ENCODE measurements at regions not wholly inside any gene's neighbourhood (a gene's known extent, or its start where the extent isn't known, plus 50 kb on each side); places are given as distances from the start of the nearest gene placed in this dataset.

GRCh38 chr16:60367739-60368138, 1633.6 kb upstream of the GOT2 start:
- Histone ChIP-seq H2AFZ (ENCODE audit: low read length) (no peak overlapping the region), H3K9ac (ENCODE audit: insufficient read depth, low read depth, low read length) (no peak overlapping the region), H3K4me3 (replicated peaks in 1 of 3; ENCODE audit: insufficient read depth in 1 of 3, low read depth in 2 of 3, low read length in 3 of 3) (no peak overlapping the region), H3K27ac (ENCODE audit: extremely low read length, insufficient read depth, low read length) (no peak overlapping the region), H3K27me3 (ENCODE audit: control insufficient read depth in 1 of 2, insufficient read depth in 2 of 2, low read length in 2 of 2) (no peaks in the 10 kb centered on the region), H3K9me3 (ENCODE audit: low read length) (peaks cover 67% of the 10 kb centered on the region), H3K4me1 (ENCODE audit: insufficient read depth, low read length) (no peaks in the 10 kb centered on the region), H3K4me2 (ENCODE audit: low read depth, low read length) (no peak overlapping the region), H3K79me2 (ENCODE audit: insufficient read depth, low read length) (no peaks in the 10 kb centered on the region), H3K36me3 (replicated peaks in 1 of 2; ENCODE audit: control insufficient read depth in 1 of 2, insufficient read depth in 2 of 2, low read length in 2 of 2) (no peaks in the 10 kb centered on the region), H4K20me1 (ENCODE audit: insufficient read depth, low read length) (no peaks in the 10 kb centered on the region)
- ChIA-PET CTCF (ENCODE audit: low intra/inter-chr PET ratio, low total read pairs) (no interaction called here), POLR2A (no interaction called here)
- BruUV-seq (replicated peaks): no TSS peak
- TF ChIP-seq ZNF549 (CRISPR knock-in tag; IDR thresholded peaks at IDR 0.05) (no peak), CREB1 (IDR thresholded peaks at IDR 0.05) (peak; percentile 76), CREB1 (CRISPR knock-in tag; IDR thresholded peaks at IDR 0.05) (no peak), ATF7 (IDR thresholded peaks at IDR 0.05) (0 out of 2 replicates have a peak, but pooled peaks have one; percentile 45), ATF7 (CRISPR knock-in tag; IDR thresholded peaks at IDR 0.05) (no peak)
- no peak for DNase-seq (ENCODE audit: low spot score)
- intact Hi-C loops (cut with micrococcal nuclease; ENCODE audit: unreplicated experiment) (no loop called here), in situ Hi-C loops (cut with HindIII; ENCODE audit: extremely low pct_ligation_motif_present, low pct_unique_long_range_greater_than_20kb) (no loop called here)
- 48% methylated on average over 3 of the region's 3 CpGs for WGBS (ENCODE audit: low lambda C conversion rate)
- ATAC-seq: no peak
- FAIRE-seq: no peak

GRCh38 chr16:60363566-60363965, 1629.5 kb upstream of the GOT2 start:
- no peak overlapping the region for H3K27ac ChIP-seq (ENCODE audit: extremely low read length, insufficient read depth, low read length)
- WGBS (ENCODE audit: low lambda C conversion rate): 0% methylated on average over 6 of the region's 6 CpGs
- H3K27me3 ChIP-seq (ENCODE audit: control insufficient read depth in 1 of 2, insufficient read depth in 2 of 2, low read length in 2 of 2): no peaks in the 10 kb centered on the region
- DNase-seq (ENCODE audit: low spot score): no peak
- no peaks in the 10 kb centered on the region for H3K4me1 ChIP-seq (ENCODE audit: insufficient read depth, low read length)
- CTCF ChIA-PET (ENCODE audit: low intra/inter-chr PET ratio, low total read pairs): no interaction called here
- TF ChIP-seq ZXDC (CRISPR knock-in tag; IDR thresholded peaks at IDR 0.05) (no peak), HIVEP1 (CRISPR knock-in tag; IDR thresholded peaks at IDR 0.05) (no peak), EP300 (IDR thresholded peaks at IDR 0.05; ENCODE audit: low read depth in 2 of 2, low read length in 2 of 2) (no peak), EP300 (CRISPR knock-in tag; IDR thresholded peaks at IDR 0.05; ENCODE audit: borderline replicate concordance) (no peak), ZNF24 (IDR thresholded peaks at IDR 0.05) (no peak), PLSCR1 (CRISPR knock-in tag; IDR thresholded peaks at IDR 0.05; ENCODE audit: borderline replicate concordance) (no peak), ZNF572 (CRISPR knock-in tag; IDR thresholded peaks at IDR 0.05) (no peak), ARID2 (CRISPR knock-in tag; IDR thresholded peaks at IDR 0.05; ENCODE audit: borderline replicate concordance) (no peak), RAD51 (IDR thresholded peaks at IDR 0.05; ENCODE audit: borderline replicate concordance) (no peak)
- H3K4me3 ChIP-seq (replicated peaks in 1 of 3; ENCODE audit: insufficient read depth in 1 of 3, low read depth in 2 of 3, low read length in 3 of 3): no peak overlapping the region
- H3K9ac ChIP-seq (ENCODE audit: insufficient read depth, low read depth, low read length): no peak overlapping the region
- ATAC-seq: no peak
- FAIRE-seq: no peak
- peaks cover 50% of the 10 kb centered on the region for H3K9me3 ChIP-seq (ENCODE audit: low read length)
- POLR2A ChIA-PET: no interaction called here
- H4K20me1 ChIP-seq (ENCODE audit: insufficient read depth, low read length): no peaks in the 10 kb centered on the region
- H2AFZ ChIP-seq (ENCODE audit: low read length): no peak overlapping the region
- H3K4me2 ChIP-seq (ENCODE audit: low read depth, low read length): no peak overlapping the region
- intact Hi-C loops (cut with micrococcal nuclease; ENCODE audit: unreplicated experiment): no loop called here
- no peaks in the 10 kb centered on the region for H3K36me3 ChIP-seq (replicated peaks in 1 of 2; ENCODE audit: control insufficient read depth in 1 of 2, insufficient read depth in 2 of 2, low read length in 2 of 2)
- in situ Hi-C loops (cut with HindIII; ENCODE audit: extremely low pct_ligation_motif_present, low pct_unique_long_range_greater_than_20kb): no loop called here
- BruUV-seq (replicated peaks): no TSS peak
- no peaks in the 10 kb centered on the region for H3K79me2 ChIP-seq (ENCODE audit: insufficient read depth, low read length)

Measured in HepG2 (cell line).